Activated CD4-positive, alpha-beta memory T cell treated with anti-CD3 and anti-CD28 coated beads for 36 hours (primary cell): ENCODE measurements at regions not wholly inside any gene's neighbourhood (a gene's known extent, or its start where the extent isn't known, plus 50 kb on each side); places are given as distances from the start of the nearest gene placed in this dataset.

Experiments used
- CTCF ChIA-PET: fragments of 350-600 bp; sonication (Branson Sonifier 250); formaldehyde crosslinking; loops from one replicate; lab custom pipeline; 2021; ENCODE audit warnings: antibody characterized with exemption, inconsistent platforms; lab: Charles Lee
- POLR2A ChIA-PET: fragments of 350-600 bp; sonication (Branson Sonifier 250); formaldehyde crosslinking; loops from one replicate; lab custom pipeline; 2021; ENCODE audit warnings: antibody characterized with exemption; lab: Charles Lee
- DNase-seq: peaks from one replicate; pipeline ENCODE4 v3.0.0-alpha.2; 2020
- H3K27ac Mint-ChIP-seq: one replicate; pipeline ENCODE4 v1.8.0; 2021; ENCODE audit warnings: mixed read lengths
- H3K27me3 Mint-ChIP-seq: one replicate; pipeline ENCODE4 v1.8.0; 2021; ENCODE audit warnings: mixed read lengths
- H3K36me3 Mint-ChIP-seq: one replicate; pipeline ENCODE4 v1.8.0; 2021; ENCODE audit warnings: mixed read lengths
- H3K4me1 Mint-ChIP-seq: one replicate; pipeline ENCODE4 v1.8.0; 2021; ENCODE audit warnings: low read depth, mixed read lengths
- H3K4me3 Mint-ChIP-seq: one replicate; pipeline ENCODE4 v1.8.0; 2021; ENCODE audit warnings: mild to moderate bottlenecking, mixed read lengths
- H3K9me3 Mint-ChIP-seq: one replicate; pipeline ENCODE4 v1.8.0; 2021; ENCODE audit warnings: mixed read lengths
- intact Hi-C: fragments of 100-400 bp; cut with micrococcal nuclease; formaldehyde crosslinking; loops from one replicate; pipeline ENCODE4 v1.15.1; 2023

DNA sequence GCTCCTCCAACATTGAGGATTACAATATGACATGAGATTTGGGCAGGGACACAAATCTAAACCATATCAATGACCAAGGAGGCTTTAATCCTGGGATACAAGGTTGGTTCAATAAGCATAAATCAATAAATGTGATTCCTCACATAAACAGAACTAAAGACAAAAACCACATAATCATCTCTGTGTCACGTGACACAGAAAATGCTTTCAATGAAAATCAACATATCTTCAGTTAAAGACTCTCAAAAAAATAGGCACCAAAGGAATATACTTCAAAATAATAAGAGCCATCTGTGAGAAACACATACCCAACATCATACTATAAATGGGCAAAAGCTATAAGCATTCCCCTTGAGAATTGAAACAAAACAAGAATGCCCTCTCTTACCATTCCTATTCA, 604.9 kb downstream of the SEMA5A start:
- ChIA-PET CTCF (no interaction called here), POLR2A (no interaction called here)
- H3K27me3 Mint-ChIP-seq, result no peaks in the 10 kb centered on the region
- no peaks in the 10 kb centered on the region for H3K36me3 Mint-ChIP-seq
- no peak overlapping the region for H3K27ac Mint-ChIP-seq
- DNase-seq, result no peak
- no peak overlapping the region for H3K4me3 Mint-ChIP-seq
- intact Hi-C loops, result no loop called here
- H3K9me3 Mint-ChIP-seq, result peaks cover 31% of the 10 kb centered on the region
- no peaks in the 10 kb centered on the region for H3K4me1 Mint-ChIP-seq

DNA sequence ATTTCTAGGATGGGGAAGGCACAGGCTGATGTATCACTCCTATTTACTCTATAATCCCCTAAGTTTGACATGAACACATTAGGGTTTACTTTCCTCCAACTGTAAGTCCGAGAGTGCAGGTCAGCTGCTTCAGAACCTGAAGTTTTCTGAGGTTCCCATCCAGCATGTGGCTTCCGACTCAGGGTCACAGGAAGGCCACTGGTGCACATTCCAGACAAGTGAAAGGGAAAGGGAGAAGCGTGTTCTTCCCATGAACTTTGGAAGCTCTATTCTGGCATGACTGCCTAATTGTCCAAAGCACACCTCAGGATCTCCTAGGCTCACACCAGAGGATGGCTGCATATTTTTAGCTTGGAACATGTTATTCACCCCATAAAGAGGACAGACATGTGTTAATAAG, 602.6 kb downstream of the SEMA5A start:
- CTCF ChIA-PET, result no interaction called here

GRCh38 chr5:8944005-8944404, 601.9 kb downstream of the SEMA5A start:
- ChIA-PET POLR2A (no interaction called here), CTCF (no interaction called here)
- intact Hi-C loops, result no loop called here
- Mint-ChIP-seq H3K27ac (no peak overlapping the region), H3K27me3 (no peaks in the 10 kb centered on the region), H3K4me1 (no peaks in the 10 kb centered on the region), H3K9me3 (peaks cover 19% of the 10 kb centered on the region), H3K4me3 (no peak overlapping the region), H3K36me3 (no peaks in the 10 kb centered on the region)
- DNase-seq, result no peak

More for the DNA sequence above, 602.6 kb downstream of the SEMA5A start:
- Mint-ChIP-seq H3K9me3 (peaks cover 21% of the 10 kb centered on the region), H3K27ac (no peak overlapping the region), H3K4me1 (no peaks in the 10 kb centered on the region), H3K36me3 (no peaks in the 10 kb centered on the region), H3K27me3 (no peaks in the 10 kb centered on the region), H3K4me3 (no peak overlapping the region)
- intact Hi-C loops, result no loop called here
- DNase-seq, result no peak
- POLR2A ChIA-PET, result no interaction called here

DNA sequence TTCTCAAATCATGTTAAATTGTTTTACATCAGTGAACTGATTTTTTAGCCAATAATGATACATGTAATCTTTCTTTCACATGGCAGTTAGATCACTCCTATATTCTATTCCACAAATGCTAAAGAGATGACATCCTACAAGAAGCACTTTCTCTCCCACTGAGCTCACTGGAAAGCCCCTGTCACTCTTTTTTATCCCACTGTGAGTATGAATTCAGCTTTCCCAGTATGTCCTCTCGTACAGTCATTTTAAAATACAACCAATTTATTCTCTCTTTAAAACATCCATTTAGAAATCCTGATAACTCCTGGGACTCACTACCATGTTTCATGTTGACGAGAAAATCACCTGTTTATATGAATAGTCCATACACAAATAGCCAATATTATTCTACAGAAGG, 599.9 kb downstream of the SEMA5A start:
- CTCF ChIA-PET, result no interaction called here
- no peaks in the 10 kb centered on the region for H3K36me3 Mint-ChIP-seq
- no peak overlapping the region for H3K27ac Mint-ChIP-seq
- peaks cover 14% of the 10 kb centered on the region for H3K9me3 Mint-ChIP-seq
- H3K4me1 Mint-ChIP-seq, result no peaks in the 10 kb centered on the region
- intact Hi-C loops, result no loop called here
- no peaks in the 10 kb centered on the region for H3K27me3 Mint-ChIP-seq
- DNase-seq, result no peak
- no peak overlapping the region for H3K4me3 Mint-ChIP-seq
- POLR2A ChIA-PET, result no interaction called here

GRCh38 chr5:8949908-8950307, 596.0 kb downstream of the SEMA5A start:
- H3K9me3 Mint-ChIP-seq, result peaks cover 3% of the 10 kb centered on the region
- no peaks in the 10 kb centered on the region for H3K36me3 Mint-ChIP-seq
- H3K27me3 Mint-ChIP-seq, result no peaks in the 10 kb centered on the region
- ChIA-PET POLR2A (no interaction called here), CTCF (interaction anchor here (0.6 kb wide), 1 partner anchor 94 kb away, joined by 3 read pairs; no protein-coding TSS in a partner anchor)
- DNase-seq, result no peak
- no peak overlapping the region for H3K4me3 Mint-ChIP-seq
- intact Hi-C loops, result no loop called here
- H3K27ac Mint-ChIP-seq, result no peak overlapping the region
- H3K4me1 Mint-ChIP-seq, result no peaks in the 10 kb centered on the region

- Mint-ChIP-seq H3K4me3 (no peak overlapping the region), H3K27me3 (no peaks in the 10 kb centered on the region), H3K36me3 (no peaks in the 10 kb centered on the region), H3K4me1 (no peaks in the 10 kb centered on the region), H3K27ac (no peak overlapping the region), H3K9me3 (peaks cover 4% of the 10 kb centered on the region)
- intact Hi-C loops, result no loop called here
- ChIA-PET POLR2A (no interaction called here), CTCF (no interaction called here)
- DNase-seq, result no peak
Observed at GRCh38 chr5:8952147-8952546, 593.7 kb downstream of the SEMA5A start.

DNA sequence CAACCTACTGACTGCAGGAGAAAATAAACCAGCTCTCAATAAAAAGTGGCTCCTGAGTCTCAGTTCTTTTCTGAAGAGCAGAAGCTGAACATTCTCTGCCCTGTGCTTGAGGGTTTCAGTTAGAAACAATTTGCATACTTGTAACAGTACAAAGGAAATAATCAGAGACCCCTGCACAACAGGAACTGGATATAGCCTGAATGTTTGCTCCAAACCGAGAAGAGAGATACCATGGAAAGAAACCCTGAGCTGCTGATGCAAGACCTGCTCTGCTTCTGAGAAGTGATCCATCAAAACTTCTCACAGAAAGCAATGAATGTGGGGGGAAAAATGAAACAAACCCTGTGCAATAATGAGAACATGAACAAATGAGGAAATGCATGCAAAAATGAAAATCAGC, 592.9 kb downstream of the SEMA5A start:
- H3K27ac Mint-ChIP-seq, result no peak overlapping the region
- intact Hi-C loops, result no loop called here
- ChIA-PET CTCF (no interaction called here), POLR2A (no interaction called here)
- no peaks in the 10 kb centered on the region for H3K4me1 Mint-ChIP-seq
- DNase-seq, result no peak
- H3K36me3 Mint-ChIP-seq, result no peaks in the 10 kb centered on the region
- peaks cover 6% of the 10 kb centered on the region for H3K9me3 Mint-ChIP-seq
- H3K27me3 Mint-ChIP-seq, result no peaks in the 10 kb centered on the region
- no peak overlapping the region for H3K4me3 Mint-ChIP-seq

- Mint-ChIP-seq H3K4me3 (no peak overlapping the region), H3K27me3 (no peaks in the 10 kb centered on the region), H3K9me3 (peaks cover 5% of the 10 kb centered on the region), H3K4me1 (no peaks in the 10 kb centered on the region), H3K27ac (no peak overlapping the region), H3K36me3 (no peaks in the 10 kb centered on the region)
- no peak for DNase-seq
- POLR2A ChIA-PET, result no interaction called here
- CTCF ChIA-PET, result no interaction called here
- intact Hi-C loops, result no loop called here
Observed at GRCh38 chr5:8953911-8954438, 591.9 kb downstream of the SEMA5A start.

DNA sequence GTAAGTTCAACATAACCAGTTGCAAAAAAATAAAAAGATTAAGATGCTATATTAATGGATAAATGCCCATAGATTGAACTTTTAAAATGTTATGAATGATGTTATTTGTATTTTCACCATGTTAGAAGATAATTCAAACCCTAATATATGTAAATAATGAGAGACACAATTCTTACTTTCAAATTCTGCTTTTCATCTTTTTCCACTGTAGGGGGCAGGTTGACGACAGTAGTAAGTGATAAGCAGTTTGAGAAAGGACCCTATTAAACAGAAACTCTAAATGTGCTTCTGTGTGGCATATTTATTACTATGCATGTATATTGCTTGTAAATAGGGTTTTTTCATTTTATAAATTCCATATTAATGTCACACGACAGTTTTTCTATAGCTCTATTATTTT, 591.1 kb downstream of the SEMA5A start:
- Mint-ChIP-seq H3K27me3 (no peaks in the 10 kb centered on the region), H3K27ac (no peak overlapping the region), H3K4me1 (no peaks in the 10 kb centered on the region), H3K4me3 (no peak overlapping the region), H3K36me3 (no peaks in the 10 kb centered on the region), H3K9me3 (peaks cover 2% of the 10 kb centered on the region)
- POLR2A ChIA-PET, result no interaction called here
- DNase-seq, result no peak
- CTCF ChIA-PET, result no interaction called here
- intact Hi-C loops, result no loop called here

GRCh38 chr5:8956659-8957058, 589.2 kb downstream of the SEMA5A start:
- CTCF ChIA-PET, result no interaction called here

DNA sequence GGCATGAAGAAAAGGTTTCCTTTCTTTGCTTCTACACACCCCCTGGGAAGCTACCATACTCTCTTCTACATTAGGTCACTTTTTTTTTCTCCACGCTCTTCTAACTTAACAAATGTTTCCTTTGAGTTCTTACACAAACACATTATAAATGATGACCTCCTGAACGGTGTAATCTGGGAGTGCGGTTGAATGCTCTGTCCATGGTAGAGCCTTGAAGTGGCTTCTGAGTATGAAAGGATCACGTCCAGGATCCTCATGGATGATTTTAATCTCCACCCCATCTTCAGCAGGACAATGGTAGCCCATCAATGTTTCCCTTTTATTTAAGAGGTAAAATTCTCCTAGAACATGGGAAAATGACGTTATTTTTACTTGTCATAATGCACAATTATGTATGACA, 587.3 kb downstream of the SEMA5A start:
- CTCF ChIA-PET, result no interaction called here
- no peak overlapping the region for H3K27ac Mint-ChIP-seq
- peaks cover 4% of the 10 kb centered on the region for H3K9me3 Mint-ChIP-seq
- no peak overlapping the region for H3K4me3 Mint-ChIP-seq
- POLR2A ChIA-PET, result no interaction called here
- no peaks in the 10 kb centered on the region for H3K27me3 Mint-ChIP-seq
- no peaks in the 10 kb centered on the region for H3K4me1 Mint-ChIP-seq
- no peak for DNase-seq
- H3K36me3 Mint-ChIP-seq, result no peaks in the 10 kb centered on the region
- intact Hi-C loops, result no loop called here

More at GRCh38 chr5:8956659-8957058, 589.2 kb downstream of the SEMA5A start:
- H3K36me3 Mint-ChIP-seq, result no peaks in the 10 kb centered on the region
- no peaks in the 10 kb centered on the region for H3K27me3 Mint-ChIP-seq
- DNase-seq, result no peak
- intact Hi-C loops, result no loop called here
- H3K4me1 Mint-ChIP-seq, result no peaks in the 10 kb centered on the region
- no peak overlapping the region for H3K27ac Mint-ChIP-seq
- POLR2A ChIA-PET, result no interaction called here
- peaks cover 2% of the 10 kb centered on the region for H3K9me3 Mint-ChIP-seq
- no peak overlapping the region for H3K4me3 Mint-ChIP-seq

GRCh38 chr5:8961219-8961618, 584.7 kb downstream of the SEMA5A start:
- H3K4me1 Mint-ChIP-seq, result no peaks in the 10 kb centered on the region
- no peaks in the 10 kb centered on the region for H3K36me3 Mint-ChIP-seq
- ChIA-PET POLR2A (no interaction called here), CTCF (no interaction called here)
- no peak for DNase-seq
- intact Hi-C loops, result no loop called here
- H3K4me3 Mint-ChIP-seq, result no peak overlapping the region
- H3K27me3 Mint-ChIP-seq, result no peaks in the 10 kb centered on the region
- H3K27ac Mint-ChIP-seq, result no peak overlapping the region
- peaks cover 8% of the 10 kb centered on the region for H3K9me3 Mint-ChIP-seq

GRCh38 chr5:8961956-8962355, 583.9 kb downstream of the SEMA5A start:
- ChIA-PET CTCF (no interaction called here), POLR2A (no interaction called here)
- Mint-ChIP-seq H3K27me3 (no peaks in the 10 kb centered on the region), H3K27ac (no peak overlapping the region), H3K9me3 (peaks cover 14% of the 10 kb centered on the region), H3K4me1 (no peaks in the 10 kb centered on the region), H3K36me3 (no peaks in the 10 kb centered on the region), H3K4me3 (no peak overlapping the region)
- no peak for DNase-seq
- intact Hi-C loops, result no loop called here
